GDM1 (cell line): ENCODE measurements at regions not wholly inside any gene's neighbourhood (a gene's known extent, or its start where the extent isn't known, plus 50 kb on each side); places are given as distances from the start of the nearest gene placed in this dataset.
A peak's percentile ranks its signal among the peaks of the same experiment; 100 is the strongest.
"Not testable (repeated sequence)": the region's sequence is repeated elsewhere in the genome, so short reads cannot be mapped to it uniquely, and the experiment has no call there.

Experiments used
- DNase-seq: peaks from one replicate; lab custom pipeline; 2025; lab: John Stamatoyannopoulos, UW

GRCh38 chr10:29881811-29882210 is 177.6 kb downstream of the JCAD start:
- no peak for DNase-seq

GRCh38 chr10:29881336-29881771 is 178.0 kb downstream of the JCAD start:
- DNase-seq = no peak

- no peak for DNase-seq
Observed at GRCh38 chr10:29880856-29881255, 178.5 kb downstream of the JCAD start.

- DNase-seq = no peak
Observed at GRCh38 chr10:29879862-29880261, 179.5 kb downstream of the JCAD start.

DNA sequence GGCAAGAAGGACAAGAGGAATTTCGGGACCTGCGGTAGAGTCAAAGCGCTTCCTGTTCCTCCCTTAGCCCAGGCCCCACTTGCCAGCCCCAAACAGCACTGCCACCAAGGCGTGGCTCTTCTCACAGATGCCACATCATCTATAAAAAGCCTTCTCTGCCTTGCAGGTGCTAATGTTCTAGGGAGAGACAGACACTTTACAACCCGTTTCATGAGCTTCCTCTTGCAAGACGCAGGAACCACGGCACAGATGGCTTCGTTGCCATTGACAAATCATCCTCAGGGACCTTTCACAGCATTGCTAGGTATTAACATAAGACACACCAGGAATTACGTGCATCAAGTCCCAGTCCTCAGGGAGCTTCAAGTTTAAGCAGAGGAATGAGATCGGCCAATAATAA is 180.9 kb downstream of the JCAD start:
- peak; percentile 61 for DNase-seq

- no peak for DNase-seq
Observed at GRCh38 chr10:29877793-29878491, 181.4 kb downstream of the JCAD start.

- DNase-seq = no peak
Observed at GRCh38 chr10:29876008-29876555, 183.3 kb downstream of the JCAD start.

DNA sequence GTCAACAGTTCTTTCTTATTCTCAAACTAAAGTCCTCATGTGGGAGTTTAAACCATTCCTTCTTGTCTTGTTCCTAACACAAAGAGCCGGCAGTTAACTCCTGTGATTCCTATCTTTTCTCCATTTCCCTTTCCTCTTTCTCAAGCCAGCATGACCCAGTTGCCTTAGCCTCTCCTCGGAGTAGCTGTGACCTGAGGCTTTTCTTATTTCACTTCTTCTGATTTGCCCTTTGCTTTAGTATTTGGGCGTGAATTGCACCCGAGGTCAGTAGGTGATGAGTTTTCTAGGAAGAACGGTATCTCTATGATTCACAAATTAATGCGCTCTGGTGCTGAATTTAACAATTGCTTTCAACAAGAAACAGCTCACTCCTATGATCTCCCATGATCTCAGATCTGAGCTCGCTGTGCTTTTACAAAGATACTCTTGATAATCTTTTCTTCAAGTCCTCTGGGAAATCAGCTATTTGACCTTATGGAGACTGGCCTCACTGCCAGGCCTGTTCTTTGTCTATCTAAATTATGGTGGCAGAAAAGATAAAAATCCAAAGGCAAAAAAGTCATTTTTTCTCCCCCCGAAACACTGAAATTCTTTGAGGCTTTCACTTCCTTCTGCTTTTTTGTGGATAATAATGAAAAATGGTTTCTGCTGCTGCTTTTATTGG is 184.6 kb downstream of the JCAD start:
- peak; percentile 17 for DNase-seq

DNA sequence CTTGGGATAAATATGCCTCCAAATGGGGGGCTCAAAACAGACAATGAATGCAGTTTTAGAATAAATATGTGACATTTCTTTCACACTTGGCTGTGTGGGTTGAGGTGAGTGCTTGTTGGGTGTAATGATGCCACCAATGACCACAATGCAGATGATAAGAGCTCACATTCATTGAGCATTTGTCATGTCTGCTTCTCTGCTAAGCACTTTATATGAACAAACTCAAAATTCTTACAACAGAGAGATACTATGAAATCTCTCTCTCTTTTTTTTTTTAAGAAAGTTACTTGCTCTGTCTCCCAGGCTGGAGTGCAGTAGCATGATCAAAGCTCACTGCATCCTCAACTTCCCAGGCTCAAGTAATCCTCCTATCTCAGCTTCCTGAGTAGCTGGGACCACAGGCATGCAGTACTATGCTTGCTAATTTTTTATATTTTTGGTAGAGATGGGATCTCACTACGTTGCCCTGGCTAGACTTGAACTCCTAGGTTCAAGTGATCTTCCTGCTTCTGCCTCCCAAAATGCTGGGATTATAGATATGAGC is 185.4 kb downstream of the JCAD start:
- no peak for DNase-seq

DNA sequence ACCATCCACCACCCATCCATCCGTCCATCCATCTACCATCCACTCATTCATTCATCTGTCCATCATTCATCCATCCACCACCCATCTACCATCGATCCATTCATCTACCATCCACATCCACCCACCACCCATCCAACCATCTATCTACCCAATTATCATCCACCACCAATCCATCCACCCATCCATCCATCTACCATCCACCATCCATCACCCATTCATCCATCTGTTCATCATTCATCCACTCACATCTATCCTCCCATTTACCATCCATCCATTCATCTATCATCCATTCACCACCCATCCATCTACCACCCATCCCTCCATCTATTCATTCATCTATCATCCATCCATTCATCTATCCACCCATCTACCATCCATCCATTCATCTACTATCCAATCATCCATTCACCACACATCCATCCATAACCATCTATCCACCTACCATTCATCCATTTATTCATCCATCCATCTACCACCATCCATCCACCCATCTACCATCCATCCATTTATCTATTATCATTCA is 188.8 kb downstream of the JCAD start:
- no peak for DNase-seq

DNA sequence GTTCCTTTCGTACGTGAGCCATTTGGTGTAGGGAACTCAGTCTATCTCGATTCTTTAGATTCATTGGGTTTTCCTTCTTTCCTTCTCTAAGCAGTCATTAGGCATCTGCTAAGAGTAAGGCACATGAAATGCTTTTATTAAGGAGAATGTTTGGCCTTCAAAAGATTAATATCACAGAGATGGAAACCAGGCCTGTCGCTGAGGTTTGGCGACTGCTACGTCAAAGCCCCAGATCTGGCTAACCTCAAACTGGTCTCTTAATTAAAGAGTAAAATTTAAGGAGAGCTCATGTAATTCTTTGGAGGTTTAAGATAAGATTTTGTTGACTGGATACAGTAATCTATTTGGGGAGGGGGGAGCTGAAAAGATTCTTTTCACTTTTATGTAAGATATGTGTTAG is 189.8 kb downstream of the JCAD start:
- no peak for DNase-seq

DNA sequence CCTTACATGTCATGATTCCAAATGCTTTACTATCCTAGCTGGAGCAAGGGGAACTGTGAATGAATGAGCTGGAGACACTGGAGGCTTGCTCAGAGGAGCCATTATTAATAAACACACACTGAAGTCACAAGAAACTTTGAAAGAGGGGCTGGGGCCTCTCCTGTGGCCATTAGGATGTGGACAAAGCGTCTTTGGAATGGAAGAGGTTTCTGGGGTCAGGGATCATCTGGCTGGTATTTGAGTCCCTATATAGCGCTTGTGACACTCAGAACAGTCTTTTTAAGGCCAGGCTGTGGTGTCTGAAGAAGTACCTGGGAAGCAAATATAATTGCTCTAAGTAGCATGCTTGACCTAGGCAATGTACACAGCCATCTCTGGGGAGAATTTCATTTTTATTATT is 193.0 kb downstream of the JCAD start:
- no peak for DNase-seq

DNA sequence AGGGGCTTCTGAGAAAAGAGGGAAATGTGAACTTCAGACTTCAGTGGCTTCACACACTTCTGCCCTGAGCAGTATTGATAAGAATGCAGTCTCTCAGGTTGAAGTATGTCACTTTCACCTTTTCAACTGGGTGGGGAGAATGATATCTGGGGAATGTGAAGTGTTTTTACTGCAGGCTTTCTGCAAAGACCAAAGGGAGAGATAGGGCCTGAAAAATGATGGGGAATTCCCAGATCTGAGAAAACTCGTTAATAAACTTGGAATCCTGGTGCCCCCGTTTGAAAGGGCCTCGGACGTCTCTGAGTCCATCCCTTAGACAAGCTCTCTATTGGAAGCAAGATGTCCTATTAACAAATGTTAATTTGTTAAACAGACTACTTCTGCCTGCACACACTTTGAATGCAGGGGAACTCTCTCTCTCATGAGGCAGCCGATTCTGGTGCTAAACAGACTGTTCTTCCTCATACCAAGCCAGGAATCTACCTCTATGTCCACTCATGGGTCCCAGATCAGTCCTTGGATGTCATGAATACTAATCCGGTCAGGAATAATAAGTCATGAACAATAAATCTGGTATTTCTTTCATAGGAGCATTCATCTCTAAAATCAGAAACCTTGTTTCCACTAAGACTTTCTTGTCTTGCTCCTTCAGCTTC is 193.6 kb downstream of the JCAD start:
- no peak for DNase-seq

GRCh38 chr10:29862923-29863614 is 196.3 kb downstream of the JCAD start:
- no peak for DNase-seq

- DNase-seq = no peak
Observed at GRCh38 chr10:29861811-29862505, 197.4 kb downstream of the JCAD start.

- DNase-seq = not testable (repeated sequence)
Observed at GRCh38 chr10:29861231-29861630, 198.2 kb downstream of the JCAD start.

DNA sequence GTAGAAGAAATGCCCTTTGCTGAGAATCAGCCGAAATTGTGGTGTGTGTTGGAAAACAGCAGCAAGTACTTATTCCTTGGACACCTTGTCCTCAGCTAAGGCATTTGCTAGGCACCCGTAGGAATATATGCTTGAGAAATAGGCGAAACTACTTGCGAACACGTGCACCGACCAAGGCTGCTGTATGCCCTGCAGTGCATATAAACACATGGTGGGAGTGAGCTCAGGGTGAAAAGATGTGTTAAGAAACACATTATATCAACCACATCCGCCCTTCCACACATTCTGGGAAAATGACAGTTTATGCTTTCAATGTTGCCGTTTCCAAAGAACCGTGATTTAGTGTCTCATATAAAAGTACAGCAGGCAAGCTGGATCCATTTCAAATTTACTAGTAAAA is 199.2 kb downstream of the JCAD start:
- no peak for DNase-seq

GRCh38 chr10:29859521-29860130 is 199.8 kb downstream of the JCAD start:
- DNase-seq = no peak

DNA sequence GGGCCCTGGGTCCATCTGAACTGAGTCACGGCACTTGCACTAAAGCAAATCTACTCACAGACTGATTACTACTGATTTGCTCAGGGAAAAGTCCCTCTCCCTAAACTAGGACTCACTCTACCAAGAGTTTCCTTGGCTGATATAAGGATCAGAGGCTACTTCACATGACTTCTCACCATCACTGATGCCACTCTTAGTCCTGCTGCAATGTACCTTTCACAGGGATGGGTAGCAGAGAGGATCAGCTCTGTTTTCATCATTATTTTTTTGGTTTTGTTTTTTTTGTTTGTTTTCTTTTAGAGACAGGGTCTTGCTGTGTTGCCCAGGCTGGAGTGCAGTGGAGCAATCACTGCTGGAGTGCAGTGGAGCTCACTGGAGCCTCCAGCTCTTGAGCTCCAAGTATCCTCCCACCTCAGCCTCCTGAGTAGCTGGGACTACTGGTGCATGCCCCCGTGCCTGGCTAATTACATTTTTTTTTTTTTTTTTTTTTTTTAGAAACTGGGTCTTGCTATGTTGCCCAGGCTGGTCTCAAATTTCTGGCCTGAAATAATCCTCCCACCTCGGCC is 200.6 kb downstream of the JCAD start:
- no peak for DNase-seq
